ENCODE measurements at regions not wholly inside any gene's neighbourhood (a gene's known extent, or its start where the extent isn't known, plus 50 kb on each side); places are given as distances from the start of the nearest gene placed in this dataset.

GRCh38 chr11:80632156-80632555 is 1191.3 kb upstream of the TENM4 start:
- ChIA-PET CTCF (ENCODE audit: unreplicated experiment) (no interaction called here), POLR2A (no interaction called here)
- no peaks in the 10 kb centered on the region for H3K79me2 ChIP-seq (ENCODE audit: insufficient read depth, low read depth, low read length)
- H4K20me1 ChIP-seq (ENCODE audit: insufficient read depth, low read length) = no peaks in the 10 kb centered on the region
- H3K4me3 ChIP-seq (ENCODE audit: low read depth, low read length, poor library complexity, severe bottlenecking) = no peak overlapping the region
- H3K9me2 ChIP-seq (ENCODE audit: insufficient read depth, low read length) = no peaks in the 10 kb centered on the region
- no peak for DNase-seq (ENCODE audit: low spot score)
- H2AFZ ChIP-seq (ENCODE audit: low read length) = no peak overlapping the region
- TF ChIP-seq CTCF (conservative IDR thresholded peaks at IDR 0.05; ENCODE audit: low read length) (no peak), EZH2phosphoT487 (IDR thresholded peaks at IDR 0.05; ENCODE audit: borderline replicate concordance, low read depth, low read length) (no peak)
- H3K36me3 ChIP-seq (ENCODE audit: insufficient read depth, low read length) = no peaks in the 10 kb centered on the region
- no peaks in the 10 kb centered on the region for H3K9me3 ChIP-seq (ENCODE audit: low read length)
- intact Hi-C loops (cut with micrococcal nuclease; ENCODE audit: unreplicated experiment) = no loop called here
- BruUV-seq (replicated peaks) = no TSS peak
- H3K27ac ChIP-seq (ENCODE audit: low read depth, low read length, poor library complexity, severe bottlenecking) = no peak overlapping the region
- H3K4me1 ChIP-seq (ENCODE audit: insufficient read depth, low read length, poor library complexity, severe bottlenecking) = no peaks in the 10 kb centered on the region
- no peak overlapping the region for H3K4me2 ChIP-seq (ENCODE audit: low read length)

GRCh38 chr11:80629466-80629865 is 1188.6 kb upstream of the TENM4 start:
- Histone ChIP-seq H3K9me3 (ENCODE audit: low read length) (no peaks in the 10 kb centered on the region), H3K4me3 (ENCODE audit: low read depth, low read length, poor library complexity, severe bottlenecking) (no peak overlapping the region), H4K20me1 (ENCODE audit: insufficient read depth, low read length) (no peaks in the 10 kb centered on the region), H3K4me2 (ENCODE audit: low read length) (no peak overlapping the region), H3K36me3 (ENCODE audit: insufficient read depth, low read length) (no peaks in the 10 kb centered on the region), H3K4me1 (ENCODE audit: insufficient read depth, low read length, poor library complexity, severe bottlenecking) (no peaks in the 10 kb centered on the region), H3K79me2 (ENCODE audit: insufficient read depth, low read depth, low read length) (no peaks in the 10 kb centered on the region), H2AFZ (ENCODE audit: low read length) (no peak overlapping the region), H3K27ac (ENCODE audit: low read depth, low read length, poor library complexity, severe bottlenecking) (no peak overlapping the region), H3K9me2 (ENCODE audit: insufficient read depth, low read length) (no peaks in the 10 kb centered on the region)
- TF ChIP-seq CTCF (conservative IDR thresholded peaks at IDR 0.05; ENCODE audit: low read length) = no peak
- TF ChIP-seq EZH2phosphoT487 (IDR thresholded peaks at IDR 0.05; ENCODE audit: borderline replicate concordance, low read depth, low read length) = no peak
- DNase-seq (ENCODE audit: low spot score) = no peak
- intact Hi-C loops (cut with micrococcal nuclease; ENCODE audit: unreplicated experiment) = no loop called here
- no TSS peak for BruUV-seq (replicated peaks)
- POLR2A ChIA-PET = no interaction called here
- CTCF ChIA-PET (ENCODE audit: unreplicated experiment) = no interaction called here

- TF ChIP-seq EZH2phosphoT487 (IDR thresholded peaks at IDR 0.05; ENCODE audit: borderline replicate concordance, low read depth, low read length) (no peak), CTCF (conservative IDR thresholded peaks at IDR 0.05; ENCODE audit: low read length) (no peak)
- Histone ChIP-seq H3K36me3 (ENCODE audit: insufficient read depth, low read length) (no peaks in the 10 kb centered on the region), H3K9me3 (ENCODE audit: low read length) (no peaks in the 10 kb centered on the region), H3K79me2 (ENCODE audit: insufficient read depth, low read depth, low read length) (no peaks in the 10 kb centered on the region), H3K4me2 (ENCODE audit: low read length) (no peak overlapping the region), H2AFZ (ENCODE audit: low read length) (no peak overlapping the region), H3K4me1 (ENCODE audit: insufficient read depth, low read length, poor library complexity, severe bottlenecking) (no peaks in the 10 kb centered on the region), H3K27ac (ENCODE audit: low read depth, low read length, poor library complexity, severe bottlenecking) (no peak overlapping the region), H4K20me1 (ENCODE audit: insufficient read depth, low read length) (no peaks in the 10 kb centered on the region), H3K9me2 (ENCODE audit: insufficient read depth, low read length) (no peaks in the 10 kb centered on the region), H3K4me3 (ENCODE audit: low read depth, low read length, poor library complexity, severe bottlenecking) (no peak overlapping the region)
- intact Hi-C loops (cut with micrococcal nuclease; ENCODE audit: unreplicated experiment) = no loop called here
- no peak for DNase-seq (ENCODE audit: low spot score)
- CTCF ChIA-PET (ENCODE audit: unreplicated experiment) = no interaction called here
- no TSS peak for BruUV-seq (replicated peaks)
- POLR2A ChIA-PET = no interaction called here
Measured at GRCh38 chr11:80627364-80627763, 1186.5 kb upstream of the TENM4 start.
